HFFc6 (cell line): ENCODE measurements at regions not wholly inside any gene's neighbourhood (a gene's known extent, or its start where the extent isn't known, plus 50 kb on each side); places are given as distances from the start of the nearest gene placed in this dataset.

ENCODE experiments used
- DNase-seq: peaks from one replicate; pipeline ENCODE4 v3.0.0-alpha.2; 2018
- H3K27ac Mint-ChIP-seq: 2 replicates; pipeline ENCODE4 v1.8.0; 2020; ENCODE audit warnings: mild to moderate bottlenecking, mixed read lengths
- H3K27me3 Mint-ChIP-seq: 2 replicates; pipeline ENCODE4 v1.8.0; 2021; ENCODE audit warnings: mild to moderate bottlenecking, moderate library complexity, mixed read lengths; ENCODE audit not compliant: insufficient read depth
- H3K36me3 Mint-ChIP-seq: 2 replicates; pipeline ENCODE4 v1.8.0; 2021; ENCODE audit warnings: low read depth, mixed read lengths
- H3K4me1 Mint-ChIP-seq: 2 replicates; pipeline ENCODE4 v1.8.0; 2020; ENCODE audit warnings: low read depth, mixed read lengths
- H3K4me3 Mint-ChIP-seq: 2 replicates; pipeline ENCODE4 v1.8.0; 2020; ENCODE audit warnings: mild to moderate bottlenecking, moderate library complexity, mixed read lengths
- H3K9me3 Mint-ChIP-seq: 2 replicates; pipeline ENCODE4 v1.8.0; 2020; ENCODE audit warnings: mild to moderate bottlenecking, mixed read lengths
- TF ChIP-seq, protein P1 (sequence below): fragments of 200-600 bp; sonication (generic); IDR thresholded peaks from 2 replicates; pipeline ENCODE4 v1.5.0; 2021; ENCODE audit warnings: antibody characterized with exemption, mild to moderate bottlenecking

DNA sequence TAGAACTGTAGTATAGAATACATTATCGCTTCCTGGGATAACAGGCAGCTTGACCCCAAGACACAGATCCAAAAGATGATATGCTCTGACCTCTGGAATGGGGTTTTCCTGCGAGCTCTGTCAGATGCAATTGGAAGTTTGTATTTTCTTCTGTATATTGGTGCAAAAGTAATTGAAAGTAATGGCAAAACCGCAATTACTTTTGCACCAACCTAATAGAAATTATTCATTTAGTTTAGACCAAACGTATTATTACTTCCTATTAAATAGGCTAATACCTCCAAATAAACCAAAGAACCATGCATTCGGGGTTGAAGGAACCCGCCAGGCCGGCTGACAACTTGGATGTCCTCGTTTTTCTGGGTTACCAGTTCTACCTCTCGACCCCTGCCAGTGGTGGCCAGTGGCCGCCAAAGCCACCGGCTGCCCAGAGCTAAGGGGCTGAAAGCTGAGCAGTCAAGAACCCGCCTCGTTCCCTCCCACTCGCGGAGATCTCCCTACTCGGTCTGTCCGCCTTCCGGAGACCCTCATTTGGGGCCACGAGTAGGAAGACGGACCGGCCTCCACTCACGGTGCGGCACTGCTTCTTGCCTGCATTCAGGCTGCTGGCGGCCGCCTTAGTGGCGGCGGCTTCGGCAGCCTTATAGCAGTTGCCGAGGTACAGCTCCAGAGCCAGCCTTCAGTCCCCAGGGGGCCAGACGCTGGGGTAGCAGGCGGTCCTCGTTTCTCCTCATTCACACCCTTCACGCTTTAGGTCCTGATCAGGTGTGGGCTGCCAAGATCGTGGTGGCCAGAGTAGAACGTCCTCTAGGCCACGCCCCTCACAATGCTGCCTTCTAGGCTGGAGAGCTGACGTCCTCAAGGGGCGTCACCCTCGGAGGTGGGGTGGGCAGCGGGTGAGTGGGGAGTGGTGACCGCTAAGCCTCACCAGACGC lies 121.9 kb downstream of the RBMX2 start:
- no peaks in the 10 kb centered on the region for H3K9me3 Mint-ChIP-seq
- H3K36me3 Mint-ChIP-seq, result no peaks in the 10 kb centered on the region
- TF ChIP-seq, protein P1, sequence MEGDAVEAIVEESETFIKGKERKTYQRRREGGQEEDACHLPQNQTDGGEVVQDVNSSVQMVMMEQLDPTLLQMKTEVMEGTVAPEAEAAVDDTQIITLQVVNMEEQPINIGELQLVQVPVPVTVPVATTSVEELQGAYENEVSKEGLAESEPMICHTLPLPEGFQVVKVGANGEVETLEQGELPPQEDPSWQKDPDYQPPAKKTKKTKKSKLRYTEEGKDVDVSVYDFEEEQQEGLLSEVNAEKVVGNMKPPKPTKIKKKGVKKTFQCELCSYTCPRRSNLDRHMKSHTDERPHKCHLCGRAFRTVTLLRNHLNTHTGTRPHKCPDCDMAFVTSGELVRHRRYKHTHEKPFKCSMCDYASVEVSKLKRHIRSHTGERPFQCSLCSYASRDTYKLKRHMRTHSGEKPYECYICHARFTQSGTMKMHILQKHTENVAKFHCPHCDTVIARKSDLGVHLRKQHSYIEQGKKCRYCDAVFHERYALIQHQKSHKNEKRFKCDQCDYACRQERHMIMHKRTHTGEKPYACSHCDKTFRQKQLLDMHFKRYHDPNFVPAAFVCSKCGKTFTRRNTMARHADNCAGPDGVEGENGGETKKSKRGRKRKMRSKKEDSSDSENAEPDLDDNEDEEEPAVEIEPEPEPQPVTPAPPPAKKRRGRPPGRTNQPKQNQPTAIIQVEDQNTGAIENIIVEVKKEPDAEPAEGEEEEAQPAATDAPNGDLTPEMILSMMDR, result no peak
- H3K4me3 Mint-ChIP-seq, result peak overlapping the region; percentile 64
- peaks cover 9% of the 10 kb centered on the region; the same call in 1 of the 2 replicates for H3K27me3 Mint-ChIP-seq
- DNase-seq, result no peak
- H3K4me1 Mint-ChIP-seq, result no peaks in the 10 kb centered on the region
- H3K27ac Mint-ChIP-seq, result no peak overlapping the region

DNA sequence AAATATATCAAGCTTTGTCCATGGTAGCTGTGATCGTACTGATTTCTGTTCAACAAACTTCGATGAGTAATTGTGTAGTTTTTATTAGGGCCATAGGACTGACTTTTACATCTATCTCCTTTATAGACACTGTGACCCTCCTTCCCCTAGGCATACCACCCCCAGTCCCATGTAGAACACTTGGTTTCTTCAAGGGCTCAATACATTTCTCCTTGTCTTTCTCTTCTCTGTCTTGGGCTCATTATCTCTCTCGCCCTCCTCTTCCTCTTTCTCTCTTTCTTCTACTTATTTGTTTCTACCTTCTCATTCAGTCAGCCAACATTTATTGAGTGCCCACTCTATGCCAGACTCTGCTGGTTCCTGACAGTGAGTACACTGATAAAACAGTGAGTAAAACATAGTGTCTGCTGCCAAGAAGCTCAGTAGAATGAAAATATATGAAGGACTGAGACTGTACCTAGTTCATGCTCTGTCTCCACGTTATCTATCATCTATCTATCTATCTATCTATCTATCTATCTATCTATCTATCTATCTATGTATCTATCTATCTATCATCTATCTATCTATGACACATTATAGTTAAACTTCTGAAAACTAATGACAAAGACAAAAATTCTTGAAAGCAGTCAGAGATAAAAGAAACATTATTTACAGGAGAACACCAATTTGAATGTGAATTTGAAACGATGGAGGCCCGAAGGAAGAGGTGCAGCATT lies 122.8 kb downstream of the RBMX2 start:
- H3K27me3 Mint-ChIP-seq, result peaks cover 9% of the 10 kb centered on the region; the same call in 1 of the 2 replicates
- no peak overlapping the region for H3K27ac Mint-ChIP-seq
- no peaks in the 10 kb centered on the region for H3K36me3 Mint-ChIP-seq
- H3K9me3 Mint-ChIP-seq, result no peaks in the 10 kb centered on the region
- TF ChIP-seq, protein P1, result no peak
- no peak for DNase-seq
- H3K4me1 Mint-ChIP-seq, result no peaks in the 10 kb centered on the region
- peak overlapping the region; percentile 64 for H3K4me3 Mint-ChIP-seq

DNA sequence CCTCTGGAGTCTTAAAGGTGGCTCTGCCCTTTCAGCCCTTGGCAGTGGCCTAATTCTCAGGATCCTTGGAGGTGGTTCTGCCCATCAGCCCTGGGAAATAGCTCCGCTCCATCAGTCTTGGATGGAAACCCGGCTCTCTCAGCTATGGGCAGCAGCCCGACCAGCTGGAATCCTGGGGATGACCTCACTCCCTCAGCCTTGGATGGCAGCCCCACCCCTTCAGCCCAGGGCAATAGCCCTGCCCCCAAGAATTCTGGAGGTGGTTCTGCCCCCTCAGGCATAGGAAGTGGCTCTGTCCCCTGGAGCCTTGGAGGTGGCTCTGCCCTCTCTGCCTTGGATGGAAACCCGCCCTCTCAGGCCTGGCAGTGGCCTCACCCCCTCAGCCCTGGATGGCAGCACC lies 127.7 kb downstream of the RBMX2 start:
- no peak overlapping the region for H3K4me3 Mint-ChIP-seq
- DNase-seq, result no peak
- H3K27ac Mint-ChIP-seq, result no peak overlapping the region
- TF ChIP-seq, protein P1, result no peak
- H3K27me3 Mint-ChIP-seq, result peaks cover 8% of the 10 kb centered on the region
- H3K4me1 Mint-ChIP-seq, result no peaks in the 10 kb centered on the region
- H3K36me3 Mint-ChIP-seq, result no peaks in the 10 kb centered on the region
- no peaks in the 10 kb centered on the region for H3K9me3 Mint-ChIP-seq

DNA sequence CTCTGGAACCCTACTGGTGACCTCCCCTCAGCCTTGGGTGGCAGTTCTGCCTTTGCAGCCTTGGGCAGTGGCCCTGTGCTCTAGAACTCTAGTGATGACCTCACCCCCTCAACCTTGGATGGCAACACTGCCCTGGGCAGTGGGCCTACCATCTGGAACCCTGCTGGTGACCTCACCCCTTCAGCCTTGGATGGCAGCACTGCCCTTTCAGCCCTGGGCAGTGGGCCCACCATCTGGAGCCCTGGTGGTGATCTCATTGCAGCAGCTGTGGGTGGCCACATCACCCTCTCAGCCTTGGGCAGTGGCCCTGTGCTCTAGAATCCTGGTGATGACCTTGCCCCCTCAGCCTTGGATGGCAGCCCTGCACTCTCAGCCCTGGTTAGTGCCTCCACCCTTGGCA lies 129.3 kb downstream of the RBMX2 start:
- peaks cover 4% of the 10 kb centered on the region for H3K27me3 Mint-ChIP-seq
- H3K9me3 Mint-ChIP-seq, result no peaks in the 10 kb centered on the region
- H3K4me1 Mint-ChIP-seq, result no peaks in the 10 kb centered on the region
- DNase-seq, result no peak
- TF ChIP-seq, protein P1, result no peak
- H3K27ac Mint-ChIP-seq, result no peak overlapping the region
- H3K36me3 Mint-ChIP-seq, result no peaks in the 10 kb centered on the region
- no peak overlapping the region for H3K4me3 Mint-ChIP-seq

DNA sequence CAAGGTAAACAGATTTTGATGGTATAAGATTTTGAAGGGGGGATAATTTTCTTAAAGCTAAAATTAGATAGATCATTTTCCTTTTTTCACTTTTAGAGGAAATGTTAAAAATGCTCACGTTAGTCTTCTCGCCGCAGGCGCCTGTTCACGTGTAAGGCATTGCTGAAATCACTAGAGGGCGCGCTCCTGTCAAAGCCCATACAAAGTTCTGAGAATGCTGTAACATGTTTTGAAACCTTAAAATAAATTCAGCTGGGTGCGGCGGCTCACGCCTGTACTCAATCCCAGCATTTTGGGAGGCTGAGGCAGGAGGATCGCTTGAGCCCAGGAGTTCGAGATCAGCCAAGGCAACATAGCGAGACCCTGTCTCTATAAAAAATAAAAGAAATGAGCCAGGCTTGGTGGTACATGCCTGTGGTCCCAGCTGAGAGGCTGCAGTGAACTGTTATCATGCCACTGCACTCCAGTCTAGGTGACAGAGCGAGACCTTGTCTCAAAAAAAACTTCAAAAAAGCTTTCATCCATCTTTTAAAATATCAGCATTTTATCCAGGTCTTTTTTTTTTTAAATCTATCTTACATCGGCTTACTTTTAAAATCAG lies 138.0 kb downstream of the RBMX2 start:
- H3K4me3 Mint-ChIP-seq, result no peak overlapping the region
- TF ChIP-seq, protein P1, result peak; percentile 80
- H3K36me3 Mint-ChIP-seq, result no peaks in the 10 kb centered on the region
- H3K4me1 Mint-ChIP-seq, result no peaks in the 10 kb centered on the region
- peaks cover 9% of the 10 kb centered on the region for H3K27me3 Mint-ChIP-seq
- H3K9me3 Mint-ChIP-seq, result no peaks in the 10 kb centered on the region
- no peak overlapping the region for H3K27ac Mint-ChIP-seq
- peak; percentile 18 for DNase-seq
